HG02678 (cell line): ENCODE measurements at regions not wholly inside any gene's neighbourhood (a gene's known extent, or its start where the extent isn't known, plus 50 kb on each side); places are given as distances from the start of the nearest gene placed in this dataset.
"Not testable (repeated sequence)": the region's sequence is repeated elsewhere in the genome, so short reads cannot be mapped to it uniquely, and the experiment has no call there.

Experiments used
- ATAC-seq: cut with Tn5 transposase; IDR thresholded peaks from one replicate; pipeline ENCODE4 v1.9.1; 2021; ENCODE audit warnings: mild to moderate bottlenecking, moderate library complexity; ENCODE audit not compliant: unreplicated experiment

DNA sequence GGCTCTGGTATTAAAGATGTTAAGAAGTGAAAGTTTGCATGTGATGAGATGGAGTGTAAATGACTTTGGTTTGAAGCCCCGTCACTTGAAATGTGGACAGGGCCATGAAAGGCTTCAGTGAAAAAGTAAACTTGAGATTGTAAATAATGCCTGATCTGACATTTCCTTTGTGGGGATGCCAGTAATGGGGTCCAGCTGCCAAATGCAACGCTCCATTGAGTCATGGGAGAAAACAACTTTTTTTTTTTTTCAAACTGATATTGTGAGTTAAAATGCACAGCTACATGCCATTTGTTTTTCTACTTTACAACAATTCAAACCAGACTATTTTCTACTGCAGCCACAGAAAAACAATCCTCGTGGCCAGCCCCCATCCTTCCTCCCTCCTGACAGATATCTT lies 327.0 kb upstream of the TNC start:
- ATAC-seq = no peak

DNA sequence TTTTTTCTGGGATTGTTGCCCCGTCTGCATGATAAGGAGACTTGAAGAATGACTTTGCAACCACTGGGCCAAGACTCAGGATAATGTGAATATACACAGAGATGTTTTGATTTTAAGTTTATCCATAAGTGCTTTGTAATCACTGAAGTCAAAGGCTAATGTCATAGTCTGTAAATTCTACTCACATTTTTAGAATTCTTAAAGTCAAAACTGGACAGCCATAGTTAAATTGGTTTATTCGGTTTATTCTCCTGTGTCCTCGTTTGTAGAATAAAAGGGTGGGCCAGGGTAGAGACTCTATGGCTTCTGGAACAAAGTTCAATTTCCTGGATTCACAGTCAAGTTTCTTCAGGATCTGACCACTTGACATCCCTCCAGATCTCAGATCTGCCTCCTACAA lies 327.7 kb upstream of the TNC start:
- ATAC-seq = no peak

DNA sequence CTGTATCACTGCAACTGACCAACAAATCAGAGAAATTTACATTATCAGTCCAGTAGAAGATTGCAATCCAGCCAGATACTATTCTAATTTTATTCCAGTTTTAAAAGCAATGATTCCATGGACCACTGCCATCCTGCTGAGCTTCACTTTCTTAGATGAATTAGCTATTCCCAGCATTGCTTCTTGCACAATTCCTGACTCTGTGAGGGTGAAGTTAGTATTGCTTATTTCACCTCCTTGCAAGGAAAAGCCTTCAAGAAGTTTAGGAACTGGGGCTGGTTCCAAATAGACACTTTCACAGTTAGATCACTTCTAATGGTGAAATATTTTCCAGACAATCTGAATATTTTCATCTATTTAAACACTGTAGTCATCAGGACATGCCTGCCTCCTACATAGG lies 338.6 kb upstream of the TNC start:
- ATAC-seq = no peak

DNA sequence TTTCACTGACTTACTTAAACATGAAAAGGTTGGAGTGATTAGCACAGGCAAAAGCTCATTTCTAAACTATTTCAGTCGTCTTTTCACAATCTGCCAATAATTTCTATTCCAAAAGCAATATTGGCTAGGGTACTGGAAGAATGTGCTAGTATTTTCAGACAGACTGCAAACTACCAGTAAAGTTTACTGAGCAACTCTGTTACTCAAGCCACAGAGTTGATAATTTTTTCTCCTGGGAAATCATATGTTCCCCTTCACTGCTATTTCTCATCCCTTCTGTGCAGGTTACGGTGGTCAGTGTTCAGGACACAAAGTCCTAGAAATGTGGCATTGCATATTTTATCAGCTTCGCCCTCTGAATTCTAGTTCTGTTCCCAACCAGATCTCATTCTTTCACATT lies 343.3 kb upstream of the TNC start:
- ATAC-seq = no peak

DNA sequence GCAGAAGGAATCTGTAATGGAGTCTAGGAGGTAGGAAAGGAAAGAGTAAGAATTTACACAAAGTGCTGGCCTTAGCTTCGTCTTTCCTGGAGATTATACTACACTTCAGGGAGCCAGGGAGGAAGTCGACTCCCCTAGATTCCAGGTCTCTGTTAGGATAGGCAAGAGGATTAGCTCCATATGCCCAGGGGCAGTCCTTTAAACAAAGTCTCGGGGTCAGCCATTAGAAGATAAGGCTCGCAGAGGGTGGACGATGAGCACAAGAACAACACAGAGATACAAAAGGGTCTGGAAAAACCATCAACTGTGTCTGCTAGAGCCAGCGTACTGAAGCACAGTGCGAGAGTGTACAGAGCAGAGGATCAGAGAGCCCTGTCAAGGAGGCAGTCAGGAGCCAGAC lies 344.7 kb upstream of the TNC start:
- ATAC-seq = no peak

DNA sequence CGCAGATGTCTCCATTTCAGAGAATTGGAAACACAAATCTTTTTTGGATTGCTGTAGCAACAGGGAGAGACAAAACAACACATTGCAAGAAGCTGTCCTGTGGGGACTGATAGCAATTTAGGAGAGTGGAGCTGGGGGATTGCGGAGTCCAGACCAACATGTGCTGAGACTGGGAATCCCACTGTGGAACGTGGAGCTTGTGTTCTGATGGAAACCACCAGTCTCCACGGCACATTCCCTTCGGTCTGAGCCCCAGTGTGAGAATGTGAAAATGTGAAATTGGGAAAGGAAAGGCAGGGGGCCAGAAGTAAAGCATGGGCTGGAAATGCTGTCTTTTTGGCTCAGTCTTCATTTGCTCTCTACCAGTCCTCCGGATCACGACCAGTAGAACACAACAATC lies 348.8 kb upstream of the TNC start:
- ATAC-seq = no peak

DNA sequence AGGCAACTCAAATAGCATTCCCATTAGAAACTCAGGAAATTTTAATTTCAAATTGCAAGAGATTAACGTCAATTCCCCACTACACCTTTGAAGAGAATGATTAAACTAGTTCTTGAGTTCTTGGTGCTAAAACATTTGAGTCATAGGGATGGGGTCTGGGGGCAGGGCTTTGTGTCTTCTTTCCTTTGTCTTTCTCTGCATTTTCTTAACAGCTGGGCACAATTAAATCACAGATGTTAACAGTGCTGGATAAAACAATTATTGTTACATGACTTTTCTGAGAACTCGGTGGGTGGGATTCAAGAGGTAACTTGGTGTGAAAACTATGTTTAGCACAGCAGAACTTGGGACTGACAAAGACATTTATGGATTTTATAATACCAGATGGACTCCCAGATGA lies 351.9 kb upstream of the TNC start:
- no peak for ATAC-seq

DNA sequence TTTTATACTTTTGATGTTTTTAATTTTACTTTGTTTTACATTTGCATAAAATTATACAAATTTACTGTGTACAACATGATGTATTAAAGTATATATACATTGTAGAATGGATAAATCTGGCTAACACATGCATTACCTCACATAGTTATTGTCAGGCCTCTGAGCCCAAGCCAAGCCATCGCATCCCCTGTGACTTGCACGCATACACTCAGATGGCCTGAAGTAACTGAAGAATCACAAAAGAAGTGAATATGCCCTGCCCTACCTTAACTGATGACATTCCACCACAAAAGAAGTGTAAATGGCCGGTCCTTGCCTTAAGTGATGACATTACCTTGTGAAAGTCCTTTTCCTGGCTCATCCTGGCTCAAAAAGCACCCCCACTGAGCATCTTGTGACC lies 355.1 kb upstream of the TNC start:
- not testable (repeated sequence) for ATAC-seq

DNA sequence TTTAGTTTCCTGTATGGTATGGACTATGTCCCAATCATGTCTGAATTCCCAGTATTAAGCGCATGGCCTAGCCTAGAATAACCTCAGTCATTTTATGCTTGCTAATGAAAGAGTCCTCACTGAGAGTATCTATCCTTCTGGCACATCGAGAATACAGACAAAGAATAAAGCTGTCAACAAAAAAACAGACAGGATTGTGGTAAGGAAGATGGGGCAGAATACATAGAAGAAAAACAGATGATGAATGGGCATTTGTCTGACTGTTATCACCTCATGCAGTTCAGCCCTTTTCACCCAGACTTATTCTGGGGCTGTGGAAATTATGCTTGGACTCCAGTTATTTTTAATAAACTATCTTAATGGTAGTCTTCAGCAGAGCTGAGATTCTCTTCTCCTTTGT lies 363.8 kb upstream of the TNC start:
- ATAC-seq = no peak

DNA sequence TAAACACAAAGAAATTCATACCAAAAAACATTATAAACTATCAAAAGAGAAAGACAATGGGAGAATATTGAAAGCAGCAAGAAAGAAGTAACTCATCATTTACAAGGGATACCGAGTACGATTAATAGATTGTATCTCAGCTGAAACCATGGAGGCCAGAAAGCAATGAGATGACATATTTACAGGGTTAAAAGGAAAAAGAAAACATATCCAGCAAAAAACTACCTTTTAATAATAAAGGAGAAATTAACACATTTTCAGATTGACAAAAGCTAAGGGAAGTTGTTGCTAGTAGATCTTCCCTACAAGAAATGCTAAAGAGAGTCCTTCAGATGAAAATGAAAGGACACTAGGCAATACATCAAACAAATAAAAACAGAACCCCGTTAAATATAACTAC lies 364.8 kb upstream of the TNC start:
- no peak for ATAC-seq

DNA sequence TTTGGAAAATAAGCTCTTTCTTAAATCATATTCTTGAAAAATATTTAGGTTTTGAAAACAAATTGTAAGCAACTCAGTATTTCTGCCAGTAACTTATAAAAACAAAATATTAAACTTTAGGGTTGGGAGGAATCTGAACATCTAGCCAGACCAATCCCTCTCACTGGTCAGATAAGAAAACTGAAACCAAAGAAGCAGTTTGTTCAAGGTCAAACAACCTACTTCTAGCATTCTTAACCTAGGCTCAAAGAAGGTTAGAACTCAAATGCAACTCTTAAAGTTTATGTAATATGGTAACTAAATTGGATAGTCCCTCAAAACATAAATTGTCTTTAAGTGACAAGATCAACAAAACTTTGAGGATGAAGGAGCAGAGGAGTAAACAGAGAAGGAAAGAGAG lies 374.9 kb upstream of the TNC start:
- ATAC-seq = no peak

DNA sequence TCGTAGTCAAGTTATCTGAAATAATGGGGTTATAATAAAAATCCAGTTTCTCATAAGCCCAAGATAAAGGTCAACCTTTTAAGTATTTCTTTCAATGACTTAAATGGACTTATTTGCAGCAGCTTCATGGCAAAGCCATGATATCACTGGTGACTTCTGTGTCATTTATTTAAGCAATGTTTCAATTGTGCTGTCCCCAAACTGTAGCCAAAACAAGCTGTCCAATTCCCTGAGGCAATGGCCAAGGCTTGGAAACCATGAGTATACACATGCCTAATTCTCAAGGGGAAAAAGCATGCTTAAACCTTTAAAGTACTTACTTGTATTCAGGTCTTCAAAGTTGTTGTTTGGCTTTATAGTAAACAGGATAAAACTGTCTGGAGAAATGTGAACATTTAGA lies 376.4 kb upstream of the TNC start:
- no peak for ATAC-seq

DNA sequence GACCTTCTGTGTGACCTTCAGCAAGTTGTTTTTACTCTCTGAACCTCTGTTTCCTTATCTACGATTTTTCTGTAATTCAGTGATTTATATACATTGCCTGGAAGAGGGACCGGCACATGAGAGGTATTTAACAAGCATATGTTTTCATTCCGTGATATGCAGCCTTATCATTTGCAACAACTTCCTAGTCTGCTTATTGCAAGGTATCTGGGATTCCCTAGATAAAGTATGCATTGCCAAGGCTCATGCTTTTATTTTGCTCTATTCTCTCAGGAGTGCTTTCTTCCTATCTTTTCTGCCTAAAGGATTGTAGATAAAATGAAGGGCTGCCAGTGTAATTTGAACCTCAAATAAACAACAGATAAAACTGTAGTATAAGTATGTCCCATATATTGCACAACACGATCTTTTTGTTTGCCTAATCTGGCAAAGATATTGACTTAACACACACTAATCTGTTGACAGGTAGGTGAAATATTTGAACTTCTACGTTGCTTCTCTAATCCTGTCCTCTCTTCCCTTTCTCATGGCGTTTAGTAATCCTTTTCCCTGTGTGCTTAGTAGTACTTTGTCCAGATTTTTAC lies 377.2 kb upstream of the TNC start:
- no peak for ATAC-seq

DNA sequence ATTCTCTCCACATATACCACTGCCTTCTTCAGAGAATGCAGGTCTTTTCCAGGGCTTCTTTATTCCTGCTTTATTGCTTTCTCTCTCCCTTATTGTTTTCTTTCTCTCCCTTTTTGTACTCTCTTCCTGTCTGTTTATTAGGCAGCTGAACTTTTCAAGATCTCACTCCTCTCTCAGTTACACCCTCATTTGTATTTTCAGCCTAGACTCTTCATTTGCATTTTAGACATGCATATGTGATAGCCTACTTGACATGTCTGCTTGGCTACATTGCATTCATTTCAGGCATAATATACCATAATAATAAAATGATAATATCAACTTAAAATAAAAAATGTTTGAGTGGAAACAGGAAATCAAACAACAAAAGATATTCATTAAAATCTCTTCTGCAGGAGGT lies 377.9 kb upstream of the TNC start:
- no peak for ATAC-seq

DNA sequence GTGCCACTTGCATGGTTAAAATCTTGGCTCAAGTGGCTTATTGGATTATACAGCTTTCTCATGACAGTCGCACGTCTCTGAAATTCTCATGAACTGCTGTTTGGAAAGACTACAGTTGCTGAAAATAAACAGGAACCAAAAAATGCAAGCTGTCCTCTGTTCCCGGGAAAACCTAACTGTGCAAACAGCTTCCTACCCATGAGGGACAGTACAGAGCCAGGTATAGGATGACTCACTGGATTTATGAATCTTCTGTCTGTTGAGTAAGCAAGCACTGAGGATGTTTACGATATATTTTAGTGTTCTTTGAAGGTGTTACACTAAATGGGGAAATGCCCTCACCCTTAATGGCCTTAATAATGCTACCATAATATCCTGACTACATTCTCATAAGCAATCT lies 380.3 kb upstream of the TNC start:
- ATAC-seq = no peak

DNA sequence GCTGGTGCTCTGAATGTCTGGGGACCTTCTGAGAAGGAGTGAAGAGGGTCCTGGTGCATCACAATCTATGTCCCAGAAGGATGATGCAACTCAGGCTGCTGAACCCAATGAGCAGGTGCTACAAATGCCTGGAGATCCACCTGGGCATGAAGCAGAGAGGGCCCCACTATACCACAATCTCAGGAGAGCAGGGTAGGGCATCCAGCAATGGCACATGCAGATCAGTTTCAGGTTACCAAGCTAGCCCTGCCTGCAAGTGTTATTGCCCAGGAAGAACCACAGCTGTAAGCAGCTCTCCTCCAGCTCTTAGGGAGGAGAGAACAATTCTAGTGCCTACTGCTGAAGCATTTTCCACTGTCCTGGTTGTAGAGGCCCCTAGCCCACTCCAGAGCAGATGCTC lies 389.2 kb upstream of the TNC start:
- ATAC-seq = no peak

DNA sequence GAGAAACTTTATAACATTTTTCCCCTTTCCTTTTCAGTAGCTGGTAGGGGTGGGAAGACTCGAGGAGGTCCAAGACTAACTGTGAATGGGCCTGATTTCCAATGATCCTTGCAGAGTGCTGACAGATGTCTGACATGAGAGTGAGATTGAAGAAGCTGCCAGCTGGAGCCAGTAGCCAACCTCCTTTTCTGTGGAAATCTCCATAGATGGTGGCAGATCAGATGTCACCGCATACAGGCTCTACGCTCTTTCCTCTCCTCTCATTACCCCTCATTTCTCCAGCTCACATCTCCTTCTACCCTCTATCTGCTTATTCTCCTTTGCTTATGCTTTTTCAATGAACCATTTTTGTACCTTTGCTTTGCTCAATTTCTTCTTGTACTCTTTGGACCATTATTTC lies 395.2 kb upstream of the TNC start:
- ATAC-seq = no peak

DNA sequence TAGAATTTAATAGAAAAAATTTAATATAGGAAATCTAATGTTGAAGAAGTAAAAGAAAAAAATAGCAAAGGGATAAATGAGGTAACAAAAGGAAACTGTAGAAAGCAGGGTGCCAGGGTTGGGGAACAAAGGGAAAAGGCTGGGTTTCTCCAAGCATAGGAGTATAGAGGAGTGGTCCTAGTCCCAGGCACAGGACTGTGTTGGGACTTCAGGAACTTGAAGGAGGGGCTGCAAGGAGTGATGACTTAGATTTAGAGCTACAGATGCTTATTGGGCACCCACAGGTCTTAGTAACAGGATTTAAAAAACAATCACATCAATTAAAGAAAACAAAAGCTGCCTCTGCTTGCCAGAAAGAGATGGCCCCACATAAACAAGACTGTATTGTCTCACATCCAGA lies 396.5 kb upstream of the TNC start:
- no peak for ATAC-seq

DNA sequence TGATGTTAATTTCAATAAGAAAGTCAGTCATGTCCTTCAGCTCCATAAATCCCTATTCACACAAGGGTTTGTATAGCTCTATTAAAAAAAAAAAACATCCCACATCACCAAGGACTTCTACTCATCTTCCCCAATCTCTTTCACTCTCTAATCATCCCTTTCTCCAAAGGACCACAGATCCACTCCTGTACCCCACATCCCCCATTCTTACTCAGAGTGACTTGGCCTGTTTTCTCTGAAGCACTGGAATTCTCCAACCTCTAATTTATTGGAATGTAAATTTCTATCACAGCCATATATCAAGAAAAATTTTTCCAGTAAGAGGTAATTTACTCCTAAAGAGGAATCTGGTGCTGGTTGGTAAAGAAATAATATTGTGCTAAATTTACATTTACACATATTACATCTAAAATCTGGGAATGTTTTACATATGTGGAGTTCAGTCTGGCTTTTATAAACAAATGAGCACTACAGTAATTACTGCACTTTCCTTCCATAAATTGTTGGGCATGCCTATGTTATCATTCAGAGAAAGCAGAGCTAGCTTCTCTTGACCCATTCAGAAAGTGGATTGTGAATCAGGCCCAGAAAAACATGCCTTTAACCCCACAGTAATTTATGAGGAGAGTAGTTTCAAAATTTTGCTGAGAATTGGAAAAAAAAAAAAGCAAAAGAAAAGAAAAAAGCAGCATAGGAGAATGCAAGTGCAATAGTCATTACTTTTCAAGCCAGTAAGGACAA lies 399.5 kb upstream of the TNC start:
- no peak for ATAC-seq

DNA sequence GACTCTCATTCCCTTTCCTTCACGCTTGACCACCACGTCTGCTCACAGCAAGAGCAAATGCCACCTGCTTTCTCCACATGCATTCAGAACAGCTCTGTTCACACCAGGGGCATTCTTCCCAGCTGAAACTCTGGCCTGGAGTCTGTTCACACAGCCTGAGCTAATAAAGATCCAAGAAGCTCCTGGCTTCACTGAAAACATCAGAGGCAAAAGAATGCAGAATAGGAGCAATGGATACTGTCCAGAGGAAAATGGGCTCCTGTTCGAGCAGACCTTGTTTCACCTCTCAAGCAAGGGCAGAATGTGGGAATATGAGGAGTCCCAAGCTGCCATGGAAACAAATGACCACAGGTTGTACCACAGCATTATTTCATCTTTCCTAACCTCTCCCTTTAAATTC lies 402.7 kb upstream of the TNC start:
- ATAC-seq = no peak

DNA sequence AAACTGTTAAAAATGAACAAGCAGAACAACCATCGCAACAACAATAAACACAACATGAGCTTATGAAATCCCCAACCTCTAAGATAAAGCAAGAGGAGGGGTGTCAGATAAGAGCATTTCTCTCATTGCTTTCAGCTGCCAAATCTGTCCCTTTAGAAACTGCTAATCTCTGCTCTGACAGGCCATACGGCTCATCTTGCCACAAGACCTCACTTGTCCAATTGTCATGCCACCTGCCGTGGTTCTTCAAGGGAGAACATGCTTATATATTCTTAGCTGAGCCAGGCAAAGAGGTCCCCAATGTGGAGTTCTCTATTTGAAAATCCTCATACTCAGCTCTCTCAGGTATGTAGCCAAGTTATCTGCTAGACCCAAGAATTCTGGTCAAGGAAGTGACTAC lies 405.0 kb upstream of the TNC start:
- no peak for ATAC-seq

DNA sequence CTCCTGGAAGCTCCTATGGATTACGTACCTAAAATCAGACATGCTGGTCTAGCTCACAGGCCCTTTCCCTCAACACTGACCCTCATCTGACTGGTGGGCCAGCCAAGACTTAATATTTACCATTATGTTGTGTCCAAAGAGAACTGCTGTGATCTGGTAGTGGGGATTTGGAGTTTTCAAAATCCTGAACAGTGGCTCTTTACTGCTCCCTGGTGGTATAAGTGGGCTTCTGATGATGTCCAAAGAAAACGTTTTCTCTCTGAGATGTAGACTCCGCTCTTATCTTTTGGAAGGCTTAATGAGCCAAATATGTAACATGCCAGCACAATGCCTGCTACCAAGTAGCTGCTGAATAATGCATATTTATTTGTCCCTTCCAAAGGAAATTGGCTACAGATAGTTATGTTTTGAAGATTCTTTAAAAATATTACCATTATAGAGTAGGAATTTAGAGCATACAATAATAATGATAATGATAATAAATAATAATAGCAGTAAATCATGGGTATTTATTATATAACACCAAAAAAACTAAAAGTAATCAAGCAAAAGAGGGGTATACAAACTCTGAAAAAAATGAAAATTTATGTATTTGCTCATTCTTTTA lies 406.6 kb upstream of the TNC start:
- no peak for ATAC-seq
